Ishikawa (cell line): ENCODE measurements at regions not wholly inside any gene's neighbourhood (a gene's known extent, or its start where the extent isn't known, plus 50 kb on each side); places are given as distances from the start of the nearest gene placed in this dataset.

ENCODE experiments used
- CEBPB ChIP-seq: IDR thresholded peaks from 2 replicates; pipeline ENCODE4 v1.6.1; 2012
- EP300 ChIP-seq: IDR thresholded peaks from 2 replicates; pipeline ENCODE4 v1.6.1; 2012; ENCODE audit warnings: borderline replicate concordance
- NFIC ChIP-seq: IDR thresholded peaks from 2 replicates; pipeline ENCODE4 v1.6.1; 2012
- RAD21 ChIP-seq: IDR thresholded peaks from 2 replicates; pipeline ENCODE4 v1.6.1; 2012; ENCODE audit warnings: low read depth
- TAF1 ChIP-seq: IDR thresholded peaks from 2 replicates; pipeline ENCODE4 v1.6.1; 2012; ENCODE audit warnings: low read depth, mild to moderate bottlenecking
- TCF12 ChIP-seq: IDR thresholded peaks from 2 replicates; pipeline ENCODE4 v1.6.1; 2012; ENCODE audit warnings: low read depth
- TEAD4 ChIP-seq: IDR thresholded peaks from 2 replicates; pipeline ENCODE4 v1.6.1; 2012
- YY1 ChIP-seq: IDR thresholded peaks from 2 replicates; pipeline ENCODE4 v1.6.1; 2012; ENCODE audit warnings: low read depth
- TF ChIP-seq, protein P1 (sequence below): IDR thresholded peaks from 2 replicates; pipeline ENCODE4 v1.6.1; 2012
- TF ChIP-seq, protein P2 (sequence below): IDR thresholded peaks from 2 replicates; pipeline ENCODE4 v1.6.1; 2012; ENCODE audit warnings: low read depth, mild to moderate bottlenecking

DNA sequence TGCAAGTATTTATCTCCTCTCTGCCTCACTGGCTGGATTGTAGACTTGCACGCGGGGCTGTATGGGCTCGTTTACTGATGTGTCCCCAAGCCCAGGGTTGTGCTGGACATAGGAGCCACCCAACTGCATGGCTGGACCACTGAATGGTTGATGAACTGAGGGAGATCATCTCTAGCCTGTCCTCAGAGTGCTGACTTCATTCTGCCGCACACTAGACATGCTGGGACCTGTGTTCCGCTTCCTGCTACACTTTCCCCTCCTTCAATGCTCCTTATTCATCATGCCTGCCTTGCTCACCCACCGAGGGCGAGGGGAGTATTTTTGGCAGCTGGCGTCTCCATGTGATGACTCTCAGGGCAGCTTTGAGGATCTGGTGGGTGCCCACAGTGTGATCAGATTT, 440.2 kb downstream of the GLRX3 start:
- no peak for TF ChIP-seq TCF12
- TF ChIP-seq RAD21 = no peak
- no peak for TF ChIP-seq TAF1
- no peak for TF ChIP-seq NFIC
- no peak for TF ChIP-seq TEAD4
- TF ChIP-seq EP300 = no peak
- TF ChIP-seq, protein P1, sequence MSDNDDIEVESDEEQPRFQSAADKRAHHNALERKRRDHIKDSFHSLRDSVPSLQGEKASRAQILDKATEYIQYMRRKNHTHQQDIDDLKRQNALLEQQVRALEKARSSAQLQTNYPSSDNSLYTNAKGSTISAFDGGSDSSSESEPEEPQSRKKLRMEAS = no peak
- TF ChIP-seq, protein P2, sequence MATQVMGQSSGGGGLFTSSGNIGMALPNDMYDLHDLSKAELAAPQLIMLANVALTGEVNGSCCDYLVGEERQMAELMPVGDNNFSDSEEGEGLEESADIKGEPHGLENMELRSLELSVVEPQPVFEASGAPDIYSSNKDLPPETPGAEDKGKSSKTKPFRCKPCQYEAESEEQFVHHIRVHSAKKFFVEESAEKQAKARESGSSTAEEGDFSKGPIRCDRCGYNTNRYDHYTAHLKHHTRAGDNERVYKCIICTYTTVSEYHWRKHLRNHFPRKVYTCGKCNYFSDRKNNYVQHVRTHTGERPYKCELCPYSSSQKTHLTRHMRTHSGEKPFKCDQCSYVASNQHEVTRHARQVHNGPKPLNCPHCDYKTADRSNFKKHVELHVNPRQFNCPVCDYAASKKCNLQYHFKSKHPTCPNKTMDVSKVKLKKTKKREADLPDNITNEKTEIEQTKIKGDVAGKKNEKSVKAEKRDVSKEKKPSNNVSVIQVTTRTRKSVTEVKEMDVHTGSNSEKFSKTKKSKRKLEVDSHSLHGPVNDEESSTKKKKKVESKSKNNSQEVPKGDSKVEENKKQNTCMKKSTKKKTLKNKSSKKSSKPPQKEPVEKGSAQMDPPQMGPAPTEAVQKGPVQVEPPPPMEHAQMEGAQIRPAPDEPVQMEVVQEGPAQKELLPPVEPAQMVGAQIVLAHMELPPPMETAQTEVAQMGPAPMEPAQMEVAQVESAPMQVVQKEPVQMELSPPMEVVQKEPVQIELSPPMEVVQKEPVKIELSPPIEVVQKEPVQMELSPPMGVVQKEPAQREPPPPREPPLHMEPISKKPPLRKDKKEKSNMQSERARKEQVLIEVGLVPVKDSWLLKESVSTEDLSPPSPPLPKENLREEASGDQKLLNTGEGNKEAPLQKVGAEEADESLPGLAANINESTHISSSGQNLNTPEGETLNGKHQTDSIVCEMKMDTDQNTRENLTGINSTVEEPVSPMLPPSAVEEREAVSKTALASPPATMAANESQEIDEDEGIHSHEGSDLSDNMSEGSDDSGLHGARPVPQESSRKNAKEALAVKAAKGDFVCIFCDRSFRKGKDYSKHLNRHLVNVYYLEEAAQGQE = no peak
- TF ChIP-seq YY1 = no peak
- no peak for TF ChIP-seq CEBPB
